ENCODE measurements at regions not wholly inside any gene's neighbourhood (a gene's known extent, or its start where the extent isn't known, plus 50 kb on each side); places are given as distances from the start of the nearest gene placed in this dataset.

- TF ChIP-seq, protein P1, sequence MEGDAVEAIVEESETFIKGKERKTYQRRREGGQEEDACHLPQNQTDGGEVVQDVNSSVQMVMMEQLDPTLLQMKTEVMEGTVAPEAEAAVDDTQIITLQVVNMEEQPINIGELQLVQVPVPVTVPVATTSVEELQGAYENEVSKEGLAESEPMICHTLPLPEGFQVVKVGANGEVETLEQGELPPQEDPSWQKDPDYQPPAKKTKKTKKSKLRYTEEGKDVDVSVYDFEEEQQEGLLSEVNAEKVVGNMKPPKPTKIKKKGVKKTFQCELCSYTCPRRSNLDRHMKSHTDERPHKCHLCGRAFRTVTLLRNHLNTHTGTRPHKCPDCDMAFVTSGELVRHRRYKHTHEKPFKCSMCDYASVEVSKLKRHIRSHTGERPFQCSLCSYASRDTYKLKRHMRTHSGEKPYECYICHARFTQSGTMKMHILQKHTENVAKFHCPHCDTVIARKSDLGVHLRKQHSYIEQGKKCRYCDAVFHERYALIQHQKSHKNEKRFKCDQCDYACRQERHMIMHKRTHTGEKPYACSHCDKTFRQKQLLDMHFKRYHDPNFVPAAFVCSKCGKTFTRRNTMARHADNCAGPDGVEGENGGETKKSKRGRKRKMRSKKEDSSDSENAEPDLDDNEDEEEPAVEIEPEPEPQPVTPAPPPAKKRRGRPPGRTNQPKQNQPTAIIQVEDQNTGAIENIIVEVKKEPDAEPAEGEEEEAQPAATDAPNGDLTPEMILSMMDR (conservative IDR thresholded peaks at IDR 0.05 in 1 of 2, IDR thresholded peaks at IDR 0.05 in 1 of 2; ENCODE audit: extremely low read depth in 1 of 2, insufficient read depth in 1 of 2, low read depth in 1 of 2, low read length in 2 of 2) = no peak
- TF ChIP-seq EZH2 (IDR thresholded peaks at IDR 0.05; ENCODE audit: borderline replicate concordance, low read length) = no peak
These were observed 267.8 kb upstream of the POU5F2 start for GRCh38 chr5:94009161-94009560.

All from mammary epithelial cell (primary cell).